Epithelial cell of esophagus (primary cell): ENCODE measurements at regions not wholly inside any gene's neighbourhood (a gene's known extent, or its start where the extent isn't known, plus 50 kb on each side); places are given as distances from the start of the nearest gene placed in this dataset.
"Not testable (repeated sequence)": the region's sequence is repeated elsewhere in the genome, so short reads cannot be mapped to it uniquely, and the experiment has no call there.

Source experiments
- DNase-seq: peaks from one replicate; pipeline ENCODE4 v3.0.0; 2010; ENCODE audit warnings: low read depth
- H3K4me3 ChIP-seq: 2 replicates; pipeline ENCODE4 v1.5.1; 2011; ENCODE audit warnings: mild to moderate bottlenecking, low read length, control low read depth
- TF ChIP-seq, protein P1 (sequence below): IDR thresholded peaks from 2 replicates; pipeline ENCODE4 v1.5.1; 2011; ENCODE audit warnings: low read depth, mild to moderate bottlenecking, low read length, control low read depth, inconsistent platforms; ENCODE audit not compliant: insufficient read depth; ENCODE audit errors: missing control alignments

DNA sequence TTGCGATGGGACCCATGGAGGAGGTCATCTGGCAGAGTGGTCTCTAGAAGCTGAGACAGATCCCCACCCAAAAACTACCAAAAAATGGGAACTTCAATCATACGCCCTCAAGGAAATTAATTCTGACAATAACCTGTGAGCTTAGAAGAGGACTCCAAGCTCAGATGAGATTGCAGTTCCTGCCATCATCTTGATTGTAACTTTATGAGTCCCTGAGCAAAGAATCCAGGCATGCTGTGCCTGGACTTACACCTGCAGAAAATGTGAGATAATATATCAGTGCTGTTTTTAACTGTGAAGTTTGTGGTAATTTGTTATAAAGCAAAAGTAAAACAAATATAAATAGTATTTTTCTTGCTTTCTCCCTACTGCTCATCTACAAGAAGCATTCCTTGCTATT, 299.6 kb upstream of the MBL2 start:
- DNase-seq, result no peak
- no peak overlapping the region for H3K4me3 ChIP-seq
- TF ChIP-seq, protein P1, sequence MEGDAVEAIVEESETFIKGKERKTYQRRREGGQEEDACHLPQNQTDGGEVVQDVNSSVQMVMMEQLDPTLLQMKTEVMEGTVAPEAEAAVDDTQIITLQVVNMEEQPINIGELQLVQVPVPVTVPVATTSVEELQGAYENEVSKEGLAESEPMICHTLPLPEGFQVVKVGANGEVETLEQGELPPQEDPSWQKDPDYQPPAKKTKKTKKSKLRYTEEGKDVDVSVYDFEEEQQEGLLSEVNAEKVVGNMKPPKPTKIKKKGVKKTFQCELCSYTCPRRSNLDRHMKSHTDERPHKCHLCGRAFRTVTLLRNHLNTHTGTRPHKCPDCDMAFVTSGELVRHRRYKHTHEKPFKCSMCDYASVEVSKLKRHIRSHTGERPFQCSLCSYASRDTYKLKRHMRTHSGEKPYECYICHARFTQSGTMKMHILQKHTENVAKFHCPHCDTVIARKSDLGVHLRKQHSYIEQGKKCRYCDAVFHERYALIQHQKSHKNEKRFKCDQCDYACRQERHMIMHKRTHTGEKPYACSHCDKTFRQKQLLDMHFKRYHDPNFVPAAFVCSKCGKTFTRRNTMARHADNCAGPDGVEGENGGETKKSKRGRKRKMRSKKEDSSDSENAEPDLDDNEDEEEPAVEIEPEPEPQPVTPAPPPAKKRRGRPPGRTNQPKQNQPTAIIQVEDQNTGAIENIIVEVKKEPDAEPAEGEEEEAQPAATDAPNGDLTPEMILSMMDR, result no peak

DNA sequence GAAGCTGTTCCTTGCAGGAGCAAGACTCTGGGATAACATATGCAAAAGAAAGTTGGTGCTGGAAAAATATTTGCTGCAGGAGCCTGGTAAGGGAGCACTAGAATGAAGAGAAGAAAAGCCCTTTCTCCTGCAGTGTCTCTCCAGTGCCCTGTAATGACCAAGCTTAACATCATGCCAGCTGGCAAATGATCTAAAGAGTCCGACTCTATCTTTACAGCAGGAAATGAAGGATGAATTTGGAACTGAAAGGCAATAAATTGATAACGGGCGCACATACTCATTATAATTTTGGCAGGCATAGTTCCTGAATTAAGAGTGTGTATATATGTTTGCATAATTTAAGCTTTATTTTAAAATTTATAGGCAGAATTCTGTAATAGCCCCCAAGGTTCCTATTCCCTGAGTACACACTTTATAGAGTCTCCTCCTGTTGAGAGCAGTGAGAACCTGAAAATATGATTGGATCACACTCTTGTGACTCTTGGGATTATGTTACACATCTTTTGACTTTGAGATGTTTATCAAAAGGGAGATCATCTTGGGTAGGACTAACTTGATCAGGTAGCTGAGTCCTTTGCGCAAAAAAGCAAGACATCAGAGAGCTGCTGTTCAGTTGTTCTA, 299.0 kb upstream of the MBL2 start:
- TF ChIP-seq, protein P1, result no peak
- DNase-seq, result no peak
- H3K4me3 ChIP-seq, result no peak overlapping the region

DNA sequence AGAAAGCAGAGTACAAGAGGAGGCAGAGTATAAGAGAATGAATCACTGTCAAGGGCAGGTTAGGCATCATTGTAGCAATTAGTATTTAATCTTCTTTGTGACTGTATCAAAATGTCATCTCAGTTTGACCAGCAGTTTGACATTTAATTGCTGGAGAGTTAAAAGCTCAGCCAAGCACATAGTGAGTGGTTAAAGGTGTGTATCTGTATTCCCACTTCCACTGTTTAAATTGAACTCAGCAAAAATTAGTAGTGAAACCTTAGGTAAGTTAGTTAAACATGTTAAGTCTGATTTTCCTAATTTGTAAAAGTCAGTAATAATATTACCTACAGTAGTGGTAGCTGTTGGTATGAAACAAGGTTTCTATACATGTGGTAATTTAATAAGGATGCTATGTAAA, 296.4 kb upstream of the MBL2 start:
- TF ChIP-seq, protein P1, result no peak
- H3K4me3 ChIP-seq, result no peak overlapping the region
- no peak for DNase-seq

DNA sequence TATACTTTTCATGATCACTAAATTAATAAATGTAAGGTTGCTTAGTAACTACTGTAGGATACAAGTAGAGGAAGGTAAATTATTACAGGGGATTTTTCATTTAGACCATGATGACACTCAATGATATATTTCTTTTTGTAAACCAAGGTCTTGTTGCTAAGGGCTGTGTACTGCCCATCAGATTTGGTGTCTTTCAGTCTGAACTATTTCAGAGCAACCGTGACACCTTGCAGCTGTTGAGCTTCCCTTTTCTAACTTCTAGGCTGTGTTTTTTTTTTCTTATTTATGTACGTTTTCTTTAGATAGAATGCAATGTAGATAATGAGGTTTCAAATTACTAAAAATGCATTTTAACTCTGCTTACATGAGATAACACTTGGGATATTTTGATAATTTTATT, 292.0 kb upstream of the MBL2 start:
- TF ChIP-seq, protein P1, result no peak
- no peak for DNase-seq
- H3K4me3 ChIP-seq, result no peak overlapping the region

DNA sequence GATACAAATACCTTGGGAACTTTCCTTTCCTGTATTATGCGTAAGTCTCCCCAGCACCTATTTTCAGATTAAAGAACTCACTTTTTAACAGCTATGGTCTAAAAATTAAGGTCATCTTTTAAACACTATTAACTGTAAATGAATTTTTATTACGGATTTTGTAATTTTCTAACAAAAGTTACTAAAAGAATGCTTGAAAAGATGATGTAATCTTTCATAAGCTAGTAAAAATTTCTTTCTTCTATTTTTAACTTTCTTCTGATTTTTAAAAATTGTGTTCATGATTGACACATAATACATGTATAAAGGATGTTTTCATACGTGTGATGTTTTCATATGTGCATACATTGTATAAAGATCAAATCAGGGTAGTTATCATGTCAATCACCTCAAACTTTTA, 291.2 kb upstream of the MBL2 start:
- H3K4me3 ChIP-seq, result no peak overlapping the region
- TF ChIP-seq, protein P1, result no peak
- DNase-seq, result no peak

DNA sequence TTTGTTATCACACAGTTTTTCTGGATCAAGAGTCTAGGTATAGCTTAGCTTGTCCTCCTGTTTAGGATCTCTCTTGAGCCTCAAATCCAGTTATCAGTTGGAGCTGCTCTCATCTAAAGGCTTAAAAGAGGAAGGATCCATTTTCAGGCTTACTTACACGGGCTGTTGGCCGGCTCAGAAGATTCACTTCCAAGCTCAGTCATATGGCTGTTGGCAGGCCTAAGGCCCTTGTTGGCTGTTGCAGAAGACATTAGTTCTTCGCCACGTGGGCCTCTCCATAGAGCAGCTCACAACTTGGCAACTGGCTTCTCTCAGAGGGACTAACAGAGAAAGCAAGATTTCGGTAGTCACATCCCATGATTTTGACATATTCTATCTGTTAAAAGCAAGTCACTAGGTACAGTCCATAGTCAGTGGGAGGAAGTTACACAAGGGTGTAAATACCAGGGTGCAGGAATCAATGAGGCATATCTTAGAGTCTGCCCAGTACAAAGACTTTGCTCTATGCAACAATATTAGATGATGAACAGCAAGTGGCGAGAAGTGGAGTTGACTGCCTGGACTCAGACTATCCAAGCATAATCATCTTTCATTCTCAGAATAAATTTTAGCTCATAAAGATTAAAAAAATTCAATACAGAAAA, 280.1 kb upstream of the MBL2 start:
- TF ChIP-seq, protein P1, result no peak
- no peak for DNase-seq
- H3K4me3 ChIP-seq, result no peak overlapping the region

DNA sequence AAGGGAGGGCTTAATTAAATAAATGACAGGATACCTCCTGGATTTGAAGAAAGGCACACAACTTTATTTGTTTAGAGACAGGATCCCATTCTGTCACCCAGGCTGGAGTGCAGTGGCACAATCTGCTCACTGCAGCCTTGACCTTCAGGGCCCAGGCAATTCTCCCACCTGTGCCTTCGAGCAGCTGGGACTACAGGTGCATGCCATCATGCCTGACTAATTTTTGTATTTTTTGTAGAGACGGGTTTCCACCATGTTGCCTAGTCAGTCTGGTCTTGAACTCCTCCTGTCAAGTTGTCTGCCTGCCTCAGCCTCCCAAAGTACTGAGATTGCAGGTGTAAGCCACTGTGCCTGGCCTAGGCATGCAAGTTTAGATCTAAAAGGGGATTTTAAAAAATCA, 272.7 kb upstream of the MBL2 start:
- no peak for DNase-seq
- no peak overlapping the region for H3K4me3 ChIP-seq
- TF ChIP-seq, protein P1, result no peak

DNA sequence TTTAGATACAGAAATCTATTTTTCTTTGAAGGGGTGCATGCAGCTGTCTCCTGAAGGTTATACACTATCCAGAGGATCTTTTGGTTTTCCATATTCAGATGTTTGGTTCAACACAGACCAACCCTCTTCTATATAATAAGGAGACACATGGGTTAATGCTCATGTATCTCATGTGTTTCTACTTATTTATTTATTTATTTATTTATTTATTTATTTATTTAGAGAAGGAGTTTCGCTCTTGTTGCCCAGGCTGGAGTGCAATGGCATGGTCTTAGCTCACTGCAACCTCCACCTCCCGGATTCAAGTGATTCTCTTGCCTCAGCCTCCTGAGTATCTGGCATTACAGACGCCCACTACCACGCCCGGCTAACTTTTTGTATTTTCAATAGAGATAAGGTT, 263.2 kb upstream of the MBL2 start:
- not testable (repeated sequence) for DNase-seq, H3K4me3 ChIP-seq
